Brain microvascular endothelial cell (primary cell): ENCODE measurements at regions not wholly inside any gene's neighbourhood (a gene's known extent, or its start where the extent isn't known, plus 50 kb on each side); places are given as distances from the start of the nearest gene placed in this dataset.

Experiments
- DNase-seq: peaks from one replicate; pipeline ENCODE4 v3.0.0-alpha.2; 2020
- H3K27ac ChIP-seq: fragments of 250-450 bp; sonication (Bioruptor Pico); 2 replicates; pipeline ENCODE4 v1.5.1; 2020; ENCODE audit warnings: mild to moderate bottlenecking, moderate library complexity
- H3K27me3 ChIP-seq: fragments of 250-450 bp; sonication (Bioruptor Pico); replicated peaks from 2 replicates; pipeline ENCODE4 v1.5.1; 2020; ENCODE audit warnings: mild to moderate bottlenecking
- H3K36me3 ChIP-seq: fragments of 250-450 bp; sonication (Bioruptor Pico); replicated peaks from 2 replicates; pipeline ENCODE4 v1.5.1; 2020; ENCODE audit warnings: mild to moderate bottlenecking
- H3K4me3 ChIP-seq: 2 replicates; pipeline ENCODE4 v1.5.1; 2011; ENCODE audit warnings: low read depth, mild to moderate bottlenecking, control low read depth, low read length, moderate library complexity
- CTCF ChIP-seq: IDR thresholded peaks from 2 replicates; pipeline ENCODE4 v1.5.1; 2011; ENCODE audit warnings: low read depth, mild to moderate bottlenecking, moderate library complexity, low read length, control low read depth, inconsistent platforms; ENCODE audit errors: missing control alignments
- in situ Hi-C: cut with HindIII; loops from 2 replicates; pipeline ENCODE4 v1.10.0; 2017; ENCODE audit warnings: low sequenced_read_pairs, low pct_ligation_motif_present

GRCh38 chr2:157927155-157927554 lies 51.0 kb upstream of the ACVR1 start:
- in situ Hi-C loops: no loop called here
- no peaks in the 10 kb centered on the region for H3K36me3 ChIP-seq
- DNase-seq: no peak
- TF ChIP-seq CTCF: no peak
- H3K4me3 ChIP-seq: no peak overlapping the region
- H3K27me3 ChIP-seq: peaks cover 2% of the 10 kb centered on the region
- H3K27ac ChIP-seq: no peak overlapping the region
